Chondrocyte (in vitro differentiated cells): ENCODE measurements at regions not wholly inside any gene's neighbourhood (a gene's known extent, or its start where the extent isn't known, plus 50 kb on each side); places are given as distances from the start of the nearest gene placed in this dataset.
"Not testable (repeated sequence)": the region's sequence is repeated elsewhere in the genome, so short reads cannot be mapped to it uniquely, and the experiment has no call there.

Source experiments
- DNase-seq: peaks from one replicate; pipeline ENCODE4 v3.0.0; 2021; ENCODE audit warnings: mixed read lengths, low spot score
- H3K27ac Mint-ChIP-seq: one replicate; pipeline ENCODE4 v1.8.0; 2021; ENCODE audit warnings: mild to moderate bottlenecking, moderate library complexity, mixed read lengths; ENCODE audit not compliant: unreplicated experiment
- H3K27me3 Mint-ChIP-seq: 2 replicates; pipeline ENCODE4 v1.8.0; 2021; ENCODE audit warnings: low read depth, mixed read lengths
- H3K36me3 Mint-ChIP-seq: 2 replicates; pipeline ENCODE4 v1.8.0; 2021; ENCODE audit warnings: low read depth, mixed read lengths
- H3K4me1 Mint-ChIP-seq: 2 replicates; pipeline ENCODE4 v1.8.0; 2021; ENCODE audit warnings: low read depth, mild to moderate bottlenecking, mixed read lengths
- H3K4me3 Mint-ChIP-seq: one replicate; pipeline ENCODE4 v1.8.0; 2021; ENCODE audit warnings: mild to moderate bottlenecking, moderate library complexity, mixed read lengths; ENCODE audit not compliant: unreplicated experiment
- H3K9me3 Mint-ChIP-seq: 2 replicates; pipeline ENCODE4 v1.8.0; 2021; ENCODE audit warnings: low read depth, mixed read lengths
- CTCF ChIP-seq: fragments of 200-600 bp; sonication (generic); IDR thresholded peaks from 2 replicates; pipeline ENCODE4 v1.5.0; 2021; ENCODE audit warnings: antibody characterized with exemption, mild to moderate bottlenecking, moderate library complexity

DNA sequence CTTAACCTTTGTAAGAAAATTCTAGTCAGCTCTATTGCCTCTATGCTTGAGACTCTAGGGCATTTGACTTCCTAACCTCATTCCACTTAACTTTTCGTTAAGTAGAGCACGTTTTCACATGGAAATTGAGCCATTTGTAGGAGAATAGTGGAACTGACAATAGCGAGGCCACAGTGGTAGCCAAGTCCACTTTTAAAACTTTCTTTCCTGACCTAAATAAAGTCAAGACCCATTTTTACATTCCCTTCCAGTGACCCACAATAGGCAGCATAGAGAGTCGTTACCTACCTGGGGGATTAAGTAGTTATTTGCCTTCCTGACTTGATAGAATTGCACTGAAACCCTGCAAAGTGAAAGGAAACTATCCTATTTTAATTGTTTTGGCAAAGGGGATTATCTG is 386.0 kb upstream of the NECTIN3 start:
- Mint-ChIP-seq H3K27me3 (no peaks in the 10 kb centered on the region), H3K4me1 (no peaks in the 10 kb centered on the region), H3K36me3 (peaks cover 3% of the 10 kb centered on the region), H3K4me3 (no peak overlapping the region), H3K9me3 (peaks cover 2% of the 10 kb centered on the region), H3K27ac (no peak overlapping the region)
- TF ChIP-seq CTCF = no peak
- no peak for DNase-seq

DNA sequence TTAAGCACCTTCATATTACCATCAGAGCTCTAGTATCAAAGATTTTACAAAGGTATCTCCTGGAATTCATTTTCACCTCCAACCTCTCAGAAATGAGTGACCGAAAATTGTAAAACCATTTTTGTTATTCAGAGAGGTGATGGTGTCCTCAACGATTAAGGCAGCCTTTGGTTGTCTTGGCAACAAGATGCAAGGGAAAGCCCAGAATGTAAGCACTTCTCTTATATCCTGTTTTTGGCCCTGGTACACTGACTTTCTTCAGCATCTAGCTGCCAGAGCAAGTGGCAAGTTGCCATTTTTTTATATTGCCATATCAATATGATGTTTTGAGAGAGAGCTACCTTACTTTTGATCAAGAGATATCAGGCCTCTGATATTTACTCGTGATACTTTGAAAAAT is 384.9 kb upstream of the NECTIN3 start:
- Mint-ChIP-seq H3K36me3 (peaks cover 3% of the 10 kb centered on the region), H3K4me1 (no peaks in the 10 kb centered on the region), H3K4me3 (no peak overlapping the region), H3K27me3 (no peaks in the 10 kb centered on the region), H3K27ac (no peak overlapping the region), H3K9me3 (peaks cover 2% of the 10 kb centered on the region)
- DNase-seq = no peak
- no peak for TF ChIP-seq CTCF

- Mint-ChIP-seq H3K4me3 (no peak overlapping the region), H3K27me3 (no peaks in the 10 kb centered on the region), H3K36me3 (peaks cover 3% of the 10 kb centered on the region), H3K9me3 (peaks cover 2% of the 10 kb centered on the region), H3K27ac (no peak overlapping the region), H3K4me1 (no peaks in the 10 kb centered on the region)
- no peak for DNase-seq
- no peak for TF ChIP-seq CTCF
These were observed 384.5 kb upstream of the NECTIN3 start for GRCh38 chr3:110687138-110687537.

- H3K27ac Mint-ChIP-seq = no peak overlapping the region
- peaks cover 34% of the 10 kb centered on the region for H3K9me3 Mint-ChIP-seq
- no peak for TF ChIP-seq CTCF
- no peaks in the 10 kb centered on the region for H3K27me3 Mint-ChIP-seq
- H3K36me3 Mint-ChIP-seq = peaks cover 7% of the 10 kb centered on the region
- peaks cover 12% of the 10 kb centered on the region for H3K4me1 Mint-ChIP-seq
- no peak for DNase-seq
- no peak overlapping the region for H3K4me3 Mint-ChIP-seq
These were observed 373.7 kb upstream of the NECTIN3 start for GRCh38 chr3:110697961-110698360.

GRCh38 chr3:110704332-110704731 is 367.3 kb upstream of the NECTIN3 start:
- peaks cover 47% of the 10 kb centered on the region for H3K9me3 Mint-ChIP-seq
- not testable (repeated sequence) for H3K27me3 Mint-ChIP-seq, DNase-seq, H3K4me1 Mint-ChIP-seq, H3K4me3 Mint-ChIP-seq, H3K27ac Mint-ChIP-seq
- H3K36me3 Mint-ChIP-seq = peaks cover 21% of the 10 kb centered on the region

DNA sequence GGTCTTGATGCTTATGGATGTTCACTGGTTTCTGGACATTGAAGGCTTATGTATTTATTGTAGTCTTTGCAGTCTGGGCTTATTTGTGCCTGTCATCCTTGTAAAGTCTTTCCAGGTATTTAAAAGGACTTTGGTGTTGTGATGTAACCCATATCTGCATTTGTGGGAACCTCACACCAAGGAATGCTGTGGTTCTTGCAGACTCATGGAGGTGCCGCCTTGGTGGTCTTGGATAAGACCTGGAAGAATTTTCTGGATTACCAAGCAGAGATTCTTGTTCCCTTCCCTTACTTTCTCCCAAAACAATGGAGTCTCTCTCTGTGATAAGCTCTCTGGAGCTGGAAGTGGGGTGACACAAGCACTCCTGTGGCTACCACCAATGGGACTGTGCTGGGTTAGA is 363.5 kb upstream of the NECTIN3 start:
- H3K4me3 Mint-ChIP-seq = no peak overlapping the region
- H3K4me1 Mint-ChIP-seq = no peaks in the 10 kb centered on the region
- H3K27ac Mint-ChIP-seq = no peak overlapping the region
- TF ChIP-seq CTCF = no peak
- no peaks in the 10 kb centered on the region for H3K27me3 Mint-ChIP-seq
- peaks cover 26% of the 10 kb centered on the region for H3K9me3 Mint-ChIP-seq
- DNase-seq = no peak
- H3K36me3 Mint-ChIP-seq = peaks cover 18% of the 10 kb centered on the region
